A673 (cell line): ENCODE measurements at regions not wholly inside any gene's neighbourhood (a gene's known extent, or its start where the extent isn't known, plus 50 kb on each side); places are given as distances from the start of the nearest gene placed in this dataset.

ENCODE experiments used
- BruUV-seq: library from RNA; stranded (reverse); fragments of 400-500 nt; replicated peaks from 2 replicates; lab custom pipeline; 2021; lab: Mats Ljungman, UMichigan
- CTCF ChIA-PET: fragments of 300-600 bp; sonication (Branson Sonifier 250); formaldehyde crosslinking; loops from one replicate; lab custom pipeline; 2022; ENCODE audit warnings: antibody characterized with exemption; lab: Charles Lee
- POLR2A ChIA-PET: fragments of 300-600 bp; sonication (Branson Sonifier 250); formaldehyde crosslinking; loops from one replicate; lab custom pipeline; 2022; ENCODE audit warnings: antibody characterized with exemption; ENCODE audit not compliant: low non-redundant PET; lab: Charles Lee
- DNase-seq: peaks from one replicate; pipeline ENCODE4 v3.0.0-alpha.2; 2015; ENCODE audit warnings: low spot score
- H3K27ac ChIP-seq: fragments of 200-600 bp; sonication (generic); 2 replicates; pipeline ENCODE4 v1.5.1; 2016; ENCODE audit warnings: mixed run types, low read depth, mild to moderate bottlenecking, mixed read lengths, antibody characterized with exemption, low read length; ENCODE audit not compliant: poor library complexity, severe bottlenecking
- H3K27me3 ChIP-seq: fragments of 200-600 bp; sonication (generic); replicated peaks from 2 replicates; pipeline ENCODE4 v1.6.1; 2017; ENCODE audit warnings: mixed run types, low read depth, mild to moderate bottlenecking, mixed read lengths, antibody characterized with exemption, low read length; ENCODE audit not compliant: insufficient read depth, poor library complexity
- H3K36me3 ChIP-seq: fragments of 200-600 bp; sonication (generic); 2 replicates; pipeline ENCODE4 v1.6.1; 2016; ENCODE audit warnings: mixed run types, mild to moderate bottlenecking, mixed read lengths, antibody characterized with exemption, low read length; ENCODE audit not compliant: insufficient read depth, poor library complexity, severe bottlenecking
- H3K4me1 ChIP-seq: fragments of 200-600 bp; sonication (generic); 2 replicates; pipeline ENCODE4 v1.6.1; 2017; ENCODE audit warnings: mixed run types, mild to moderate bottlenecking, mixed read lengths, antibody characterized with exemption, low read length; ENCODE audit not compliant: insufficient read depth, poor library complexity, severe bottlenecking
- H3K4me3 ChIP-seq: fragments of 200-600 bp; sonication (generic); 2 replicates; pipeline ENCODE4 v1.5.1; 2016; ENCODE audit warnings: low read depth, mixed run types, mild to moderate bottlenecking, mixed read lengths, low read length; ENCODE audit not compliant: poor library complexity, severe bottlenecking
- H3K9me3 ChIP-seq: fragments of 200-600 bp; sonication (generic); 2 replicates; pipeline ENCODE4 v1.6.1; 2016; ENCODE audit warnings: mixed run types, low read depth, mild to moderate bottlenecking, mixed read lengths, antibody characterized with exemption, low read length; ENCODE audit not compliant: poor library complexity, severe bottlenecking
- CTCF ChIP-seq: fragments of 300-800, 200-600 bp; sonication (generic); conservative IDR thresholded peaks from 2 replicates; pipeline ENCODE4 v1.5.1; 2017; ENCODE audit warnings: low read depth, mild to moderate bottlenecking, antibody characterized with exemption, low read length, moderate library complexity, mixed read lengths
- EZH2 ChIP-seq: fragments of 200-600 bp; sonication (generic); IDR thresholded peaks from 2 replicates; pipeline ENCODE4 v1.6.1; 2017; ENCODE audit warnings: borderline replicate concordance, low read depth, mild to moderate bottlenecking, mixed read lengths, antibody characterized with exemption, low read length; ENCODE audit not compliant: poor library complexity, severe bottlenecking
- intact Hi-C: fragments of 100-400 bp; cut with micrococcal nuclease; formaldehyde crosslinking; loops from one replicate; pipeline ENCODE4 v1.10.0; 2022; ENCODE audit not compliant: unreplicated experiment

GRCh38 chr6:153767127-153767526 is 271.9 kb upstream of the OPRM1 start:
- BruUV-seq, result no TSS peak
- CTCF ChIA-PET, result no interaction called here
- POLR2A ChIA-PET, result no interaction called here

GRCh38 chr6:153758516-153758915 is 280.5 kb upstream of the OPRM1 start:
- TF ChIP-seq CTCF (no peak), EZH2 (no peak)
- intact Hi-C loops, result no loop called here

More at GRCh38 chr6:153767127-153767526, 271.9 kb upstream of the OPRM1 start:
- no peak for DNase-seq
- TF ChIP-seq EZH2, result no peak
- no peak for TF ChIP-seq CTCF
- intact Hi-C loops, result no loop called here
- Histone ChIP-seq H3K9me3 (no peaks in the 10 kb centered on the region), H3K27me3 (no peaks in the 10 kb centered on the region), H3K27ac (no peak overlapping the region), H3K36me3 (no peaks in the 10 kb centered on the region), H3K4me3 (no peak overlapping the region), H3K4me1 (no peaks in the 10 kb centered on the region)

DNA sequence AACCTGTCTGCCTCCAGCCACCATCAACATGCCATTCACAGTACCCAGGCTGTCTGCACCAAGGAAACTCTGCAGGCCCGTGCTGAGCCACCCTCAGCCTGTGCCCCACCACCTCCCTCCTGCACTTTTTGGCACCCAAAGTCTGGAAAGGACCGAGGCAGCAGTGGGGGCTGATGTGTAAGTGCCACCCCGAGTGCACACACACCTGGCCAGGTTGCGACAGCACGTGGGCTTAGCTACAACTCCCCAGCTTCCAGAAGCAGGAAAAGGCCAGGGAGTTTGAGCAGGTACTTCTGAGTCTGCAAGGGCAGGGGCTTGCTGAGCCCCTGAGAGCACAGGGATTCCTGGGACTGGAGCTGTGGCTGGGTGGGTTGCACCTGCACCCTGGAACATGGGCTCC is 303.3 kb upstream of the OPRM1 start:
- no peak overlapping the region for H3K27ac ChIP-seq
- H3K9me3 ChIP-seq, result no peaks in the 10 kb centered on the region
- H3K27me3 ChIP-seq, result no peaks in the 10 kb centered on the region
- BruUV-seq, result no TSS peak
- H3K4me3 ChIP-seq, result no peak overlapping the region
- CTCF ChIA-PET, result no interaction called here
- POLR2A ChIA-PET, result no interaction called here
- no peak for DNase-seq
- TF ChIP-seq EZH2, result no peak
- no peak for TF ChIP-seq CTCF
- H3K4me1 ChIP-seq, result no peaks in the 10 kb centered on the region
- intact Hi-C loops, result no loop called here
- H3K36me3 ChIP-seq, result no peaks in the 10 kb centered on the region

More at GRCh38 chr6:153758516-153758915, 280.5 kb upstream of the OPRM1 start:
- Histone ChIP-seq H3K4me3 (no peak overlapping the region), H3K9me3 (no peaks in the 10 kb centered on the region), H3K36me3 (no peaks in the 10 kb centered on the region), H3K27me3 (no peaks in the 10 kb centered on the region), H3K4me1 (no peaks in the 10 kb centered on the region), H3K27ac (no peak overlapping the region)
- BruUV-seq, result no TSS peak
- DNase-seq, result no peak
- ChIA-PET POLR2A (no interaction called here), CTCF (no interaction called here)
